PC-3 (cell line): ENCODE measurements at regions not wholly inside any gene's neighbourhood (a gene's known extent, or its start where the extent isn't known, plus 50 kb on each side); places are given as distances from the start of the nearest gene placed in this dataset.

Experiments
- CTCF ChIP-seq: fragments of 300-600 bp; sonication (generic); conservative IDR thresholded peaks from 2 replicates; pipeline ENCODE4 v1.5.1; 2017; ENCODE audit warnings: antibody characterized with exemption, low read depth, mild to moderate bottlenecking, low read length
- EZH2 ChIP-seq: fragments of 300-600 bp; sonication (generic); IDR thresholded peaks from one replicate; pipeline ENCODE4 v1.6.1; 2017; ENCODE audit warnings: antibody characterized with exemption, mild to moderate bottlenecking, low read length; ENCODE audit not compliant: unreplicated experiment
- EZH2phosphoT487 ChIP-seq: fragments of 300-600 bp; sonication (generic); IDR thresholded peaks from 2 replicates; pipeline ENCODE4 v1.6.1; 2018; ENCODE audit warnings: mild to moderate bottlenecking, antibody characterized with exemption, low read length, borderline replicate concordance

GRCh38 chr1:79283451-79283850 lies 276.9 kb upstream of the ADGRL4 start:
- TF ChIP-seq CTCF (no peak), EZH2 (no peak), EZH2phosphoT487 (no peak)
